SU-DHL-6 (cell line): ENCODE measurements at regions not wholly inside any gene's neighbourhood (a gene's known extent, or its start where the extent isn't known, plus 50 kb on each side); places are given as distances from the start of the nearest gene placed in this dataset.

Experiments used
- H2AFZ ChIP-seq: fragments of 200-600 bp; sonication (generic); 2 replicates; pipeline ENCODE4 v1.6.1; 2014; ENCODE audit warnings: low read depth, mild to moderate bottlenecking, moderate library complexity, mixed read lengths, antibody characterized with exemption, low read length; ENCODE audit not compliant: severe bottlenecking
- H3F3A ChIP-seq: fragments of 200-600 bp; shearing (Covaris generic); 2 replicates; pipeline ENCODE4 v1.6.0; 2016; ENCODE audit warnings: antibody characterized with exemption, mild to moderate bottlenecking; ENCODE audit not compliant: insufficient read depth
- H3K27ac ChIP-seq: fragments of 200-600 bp; sonication (generic); 2 replicates; pipeline ENCODE4 v1.5.1; 2016; ENCODE audit warnings: low read depth, mild to moderate bottlenecking, low read length, moderate library complexity, mixed read lengths
- H3K27me3 ChIP-seq: fragments of 200-600 bp; sonication (generic), shearing (Covaris generic); 2 replicates; pipeline ENCODE4 v1.6.0; 2014; ENCODE audit warnings: mild to moderate bottlenecking, low read length
- H3K36me3 ChIP-seq: fragments of 200-600 bp; sonication (generic); 2 replicates; pipeline ENCODE4 v1.6.1; 2014; ENCODE audit warnings: mild to moderate bottlenecking, low read length, mixed read lengths
- H3K4me2 ChIP-seq: fragments of 300-600, 200-600 bp; shearing (Covaris generic), sonication (generic); 2 replicates; pipeline ENCODE4 v1.6.0; 2014; ENCODE audit warnings: low read length, low read depth, mild to moderate bottlenecking; ENCODE audit not compliant: poor library complexity, severe bottlenecking
- H3K4me3 ChIP-seq: fragments of 200-600 bp; sonication (generic); 2 replicates; pipeline ENCODE4 v1.5.1; 2014; ENCODE audit warnings: antibody characterized with exemption, low read length, mild to moderate bottlenecking, mixed read lengths; ENCODE audit not compliant: insufficient read depth, poor library complexity, severe bottlenecking
- H3K79me2 ChIP-seq: fragments of 200-600 bp; sonication (generic); 2 replicates; pipeline ENCODE4 v1.6.1; 2014; ENCODE audit warnings: mild to moderate bottlenecking, low read length, moderate library complexity; ENCODE audit not compliant: insufficient read depth
- H3K9ac ChIP-seq: fragments of 200-600 bp; sonication (generic); 2 replicates; pipeline ENCODE4 v1.7.0; 2014; ENCODE audit warnings: mild to moderate bottlenecking, low read length
- H3K9me2 ChIP-seq: fragments of 200-600 bp; sonication (generic); replicated peaks from 2 replicates; pipeline ENCODE4 v1.6.1; 2014; ENCODE audit warnings: low read length; ENCODE audit not compliant: insufficient read depth
- H3K9me3 ChIP-seq: fragments of 200-600 bp; sonication (generic); 2 replicates; pipeline ENCODE4 v1.6.1; 2014; ENCODE audit warnings: low read length, mixed read lengths; ENCODE audit not compliant: insufficient read depth
- H4K20me1 ChIP-seq: fragments of 200-600 bp; sonication (generic); 2 replicates; pipeline ENCODE4 v1.6.1; 2014; ENCODE audit warnings: low read depth, mild to moderate bottlenecking, antibody characterized with exemption, low read length, moderate library complexity, mixed read lengths
- CTCF ChIP-seq: fragments of 200-600 bp; sonication (generic); IDR thresholded peaks from one replicate; pipeline ENCODE4 v1.5.1; 2017; ENCODE audit warnings: antibody characterized with exemption, mild to moderate bottlenecking, low read length, moderate library complexity; ENCODE audit not compliant: insufficient read depth, poor library complexity, severe bottlenecking
- EZH2phosphoT487 ChIP-seq: fragments of 200-600 bp; sonication (generic), shearing (Covaris generic); conservative IDR thresholded peaks from 2 replicates; pipeline ENCODE4 v1.6.1; 2018; ENCODE audit warnings: mild to moderate bottlenecking, antibody characterized with exemption, low read length, moderate library complexity, mixed read lengths

- Histone ChIP-seq H3K27me3 (no peaks in the 10 kb centered on the region), H3K9me2 (no peaks in the 10 kb centered on the region), H2AFZ (no peak overlapping the region), H4K20me1 (no peaks in the 10 kb centered on the region), H3K9ac (no peak overlapping the region), H3K4me2 (no peak overlapping the region), H3K27ac (no peak overlapping the region), H3K36me3 (no peaks in the 10 kb centered on the region), H3K4me3 (no peak overlapping the region), H3K9me3 (no peaks in the 10 kb centered on the region), H3K79me2 (no peaks in the 10 kb centered on the region), H3F3A (no peaks in the 10 kb centered on the region)
- TF ChIP-seq EZH2phosphoT487 (no peak), CTCF (no peak)
Measured at GRCh38 chr19:31801611-31802010, 452.4 kb upstream of the TSHZ3 start.

- H3K9me2 ChIP-seq = no peaks in the 10 kb centered on the region
- TF ChIP-seq CTCF (no peak), EZH2phosphoT487 (no peak)
- no peak overlapping the region for H3K4me3 ChIP-seq
- no peaks in the 10 kb centered on the region for H3K9me3 ChIP-seq
- H3K9ac ChIP-seq = no peak overlapping the region
- H2AFZ ChIP-seq = no peak overlapping the region
- H3K4me2 ChIP-seq = no peak overlapping the region
- no peak overlapping the region for H3K27ac ChIP-seq
- H4K20me1 ChIP-seq = no peaks in the 10 kb centered on the region
- no peaks in the 10 kb centered on the region for H3K27me3 ChIP-seq
- H3K36me3 ChIP-seq = no peaks in the 10 kb centered on the region
- no peaks in the 10 kb centered on the region for H3K79me2 ChIP-seq
- no peaks in the 10 kb centered on the region for H3F3A ChIP-seq
Measured at GRCh38 chr19:31803835-31804446, 454.7 kb upstream of the TSHZ3 start.

GRCh38 chr19:31804668-31805067 lies 455.4 kb upstream of the TSHZ3 start:
- TF ChIP-seq EZH2phosphoT487 = no peak
- no peak for TF ChIP-seq CTCF
- Histone ChIP-seq H3K4me2 (no peak overlapping the region), H2AFZ (no peak overlapping the region)

More at GRCh38 chr19:31804668-31805067, 455.4 kb upstream of the TSHZ3 start:
- H3K27me3 ChIP-seq = no peaks in the 10 kb centered on the region
- no peak overlapping the region for H3K9ac ChIP-seq
- H3K36me3 ChIP-seq = no peaks in the 10 kb centered on the region
- H3F3A ChIP-seq = no peaks in the 10 kb centered on the region
- no peaks in the 10 kb centered on the region for H3K9me3 ChIP-seq
- H4K20me1 ChIP-seq = no peaks in the 10 kb centered on the region
- no peak overlapping the region for H3K4me3 ChIP-seq
- H3K79me2 ChIP-seq = no peaks in the 10 kb centered on the region
- H3K27ac ChIP-seq = no peak overlapping the region
- no peaks in the 10 kb centered on the region for H3K9me2 ChIP-seq
